ENCODE measurements at regions not wholly inside any gene's neighbourhood (a gene's known extent, or its start where the extent isn't known, plus 50 kb on each side); places are given as distances from the start of the nearest gene placed in this dataset.

DNA sequence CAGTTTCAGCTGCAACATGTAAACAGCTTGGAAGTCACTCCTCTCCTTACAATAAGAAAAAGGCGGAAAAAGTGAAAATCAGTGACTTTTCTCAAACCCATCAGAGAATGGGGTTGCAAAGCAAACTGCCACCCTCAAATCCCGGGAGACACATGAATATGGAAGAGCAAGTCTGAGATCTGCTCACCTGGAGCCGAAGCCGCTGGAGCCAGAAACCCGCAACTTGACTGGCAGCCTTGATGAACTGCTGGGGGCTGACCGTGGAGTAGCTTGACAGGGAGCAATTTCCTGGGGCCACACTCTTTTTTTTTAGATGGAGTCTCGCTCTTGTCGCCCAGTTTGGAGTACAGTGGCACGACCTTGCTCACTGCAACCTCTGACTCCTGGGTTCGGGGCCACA lies 208.2 kb downstream of the KIF26A start:
- DNase-seq, result no peak

DNA sequence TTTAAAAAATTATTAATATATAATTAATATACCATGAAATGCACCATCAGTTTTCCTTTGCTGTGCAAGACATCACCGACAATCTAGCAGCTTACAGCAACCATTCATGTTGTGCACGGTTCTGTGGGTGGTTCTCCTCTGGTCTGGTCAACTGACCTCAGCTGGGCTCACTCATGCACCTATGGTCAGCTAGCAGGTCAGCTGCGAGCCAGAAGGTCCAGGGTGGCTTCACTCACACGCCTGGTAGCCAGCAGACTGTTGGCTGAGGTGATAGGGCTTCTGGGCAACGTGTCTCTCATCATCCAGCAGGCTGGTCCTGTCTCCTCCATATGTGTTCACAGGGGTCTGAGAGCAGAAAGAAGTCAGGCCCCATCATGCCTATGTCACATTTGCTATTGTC lies 210.4 kb downstream of the KIF26A start:
- no peak for DNase-seq

DNA sequence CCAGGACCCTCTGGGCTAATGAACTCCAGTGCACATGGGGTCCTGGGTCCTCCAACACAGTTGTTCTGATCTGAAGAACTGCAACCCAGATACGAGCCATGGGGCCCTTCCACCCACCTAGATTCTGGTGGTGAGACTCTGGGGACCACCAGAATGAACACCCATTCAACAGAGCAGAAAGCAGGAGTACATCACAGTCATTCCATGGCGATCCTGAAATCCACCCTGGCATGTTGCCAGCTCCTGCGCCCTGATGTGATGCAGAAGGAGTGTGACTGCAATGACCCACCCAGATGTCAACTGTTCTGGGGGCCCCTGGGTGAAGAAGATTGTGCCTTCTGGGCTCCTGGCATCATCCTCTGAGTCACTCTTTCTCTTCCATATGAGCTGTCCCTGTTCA lies 211.6 kb downstream of the KIF26A start:
- no peak for DNase-seq

DNA sequence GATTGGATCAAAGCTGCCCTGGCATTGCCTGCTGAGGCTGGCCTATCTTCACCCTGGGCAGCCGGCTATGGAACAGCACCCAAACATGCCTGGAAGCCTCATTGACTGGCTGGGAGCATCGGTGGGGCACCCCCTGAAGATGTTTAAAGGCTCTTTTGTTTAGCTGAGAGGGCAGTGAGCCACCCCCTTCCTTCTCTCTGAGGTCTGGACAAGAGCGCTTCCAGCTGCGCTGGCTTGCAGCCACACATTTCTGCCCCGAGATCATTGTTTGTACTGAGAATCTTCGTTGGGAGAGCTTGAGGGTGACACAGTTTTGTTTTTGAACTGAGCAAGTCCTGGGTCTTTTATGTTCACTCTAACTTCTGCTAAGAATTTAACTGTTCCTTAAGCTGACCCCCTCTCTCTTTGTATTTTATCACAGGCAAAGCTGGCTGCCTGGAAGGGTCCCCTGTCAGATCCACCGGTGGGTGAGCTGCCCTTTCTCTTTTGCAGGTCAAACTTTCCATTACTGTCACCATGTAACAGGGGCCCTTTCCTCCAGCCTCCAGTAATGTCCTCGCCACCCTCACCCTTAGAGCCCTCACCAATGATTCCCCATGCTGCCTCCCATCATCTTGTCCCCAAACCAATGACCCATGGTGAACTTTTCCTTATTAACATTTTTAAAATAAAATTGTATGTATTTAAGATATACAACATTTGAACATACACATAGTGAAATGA lies 212.2 kb downstream of the KIF26A start:
- no peak for DNase-seq

DNA sequence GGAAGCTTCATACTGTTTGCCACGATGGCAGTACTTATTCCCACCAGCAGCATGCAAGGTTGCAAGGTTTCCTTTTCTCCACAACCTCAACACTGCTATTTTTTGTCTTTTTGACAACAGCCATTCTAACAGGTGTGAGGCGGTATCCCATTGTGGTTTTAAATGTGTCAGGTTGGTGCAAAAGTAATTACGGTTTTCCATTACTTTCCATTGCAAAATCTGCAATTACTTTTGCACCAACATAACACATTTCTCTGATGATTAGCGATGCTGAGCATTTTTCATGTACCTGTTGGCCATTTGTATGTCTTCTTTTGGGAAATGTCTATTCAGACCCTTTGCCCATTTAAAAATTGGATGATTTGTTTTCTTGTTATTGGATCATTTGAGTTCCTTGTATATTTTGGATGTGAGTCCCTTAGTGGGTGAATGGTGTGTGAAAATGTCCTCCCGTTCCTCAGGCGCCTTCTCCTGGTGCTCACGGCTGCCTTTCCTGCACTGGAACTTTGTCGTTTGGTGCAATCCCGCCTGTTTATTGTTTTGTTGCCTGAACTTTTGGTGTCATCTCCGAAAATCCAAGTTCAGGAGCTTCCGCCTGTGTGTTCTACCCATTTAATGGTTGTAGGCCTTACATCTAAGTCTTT lies 213.6 kb downstream of the KIF26A start:
- DNase-seq, result no peak

DNA sequence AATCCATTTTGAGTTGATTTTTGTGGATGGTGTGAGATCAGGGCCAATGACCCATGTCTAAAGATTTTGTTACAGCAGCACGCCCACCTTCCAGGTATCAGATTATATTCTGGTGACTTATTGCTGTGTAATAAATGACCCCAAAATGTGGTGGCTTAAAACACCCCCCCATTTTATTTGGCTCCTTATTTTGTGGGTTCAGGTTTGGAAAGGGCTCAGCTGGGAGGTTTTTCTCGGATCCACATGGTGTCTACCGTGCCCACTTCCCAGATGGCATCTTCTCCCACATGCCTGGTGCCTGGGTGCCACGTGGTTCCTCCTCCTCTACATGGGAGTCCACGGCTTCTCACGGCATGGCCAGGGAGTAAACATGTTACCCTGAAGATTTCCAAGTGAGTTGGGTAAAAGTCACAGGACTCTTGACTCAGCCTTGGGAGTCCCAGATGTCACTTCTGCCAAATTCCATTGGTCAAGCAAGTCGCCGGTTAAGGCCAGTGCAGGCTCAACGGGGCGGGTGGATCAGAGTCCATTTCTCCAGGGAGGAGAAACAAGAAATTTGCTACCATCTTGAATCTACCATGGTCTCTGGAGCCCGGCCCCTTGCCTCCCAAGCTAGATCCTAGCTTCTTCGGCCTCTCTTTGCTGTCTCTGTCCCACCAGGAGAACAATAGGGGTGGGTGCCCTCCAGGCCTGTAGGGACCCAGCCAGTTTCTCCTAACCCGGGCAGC lies 214.3 kb downstream of the KIF26A start:
- DNase-seq, result no peak

DNA sequence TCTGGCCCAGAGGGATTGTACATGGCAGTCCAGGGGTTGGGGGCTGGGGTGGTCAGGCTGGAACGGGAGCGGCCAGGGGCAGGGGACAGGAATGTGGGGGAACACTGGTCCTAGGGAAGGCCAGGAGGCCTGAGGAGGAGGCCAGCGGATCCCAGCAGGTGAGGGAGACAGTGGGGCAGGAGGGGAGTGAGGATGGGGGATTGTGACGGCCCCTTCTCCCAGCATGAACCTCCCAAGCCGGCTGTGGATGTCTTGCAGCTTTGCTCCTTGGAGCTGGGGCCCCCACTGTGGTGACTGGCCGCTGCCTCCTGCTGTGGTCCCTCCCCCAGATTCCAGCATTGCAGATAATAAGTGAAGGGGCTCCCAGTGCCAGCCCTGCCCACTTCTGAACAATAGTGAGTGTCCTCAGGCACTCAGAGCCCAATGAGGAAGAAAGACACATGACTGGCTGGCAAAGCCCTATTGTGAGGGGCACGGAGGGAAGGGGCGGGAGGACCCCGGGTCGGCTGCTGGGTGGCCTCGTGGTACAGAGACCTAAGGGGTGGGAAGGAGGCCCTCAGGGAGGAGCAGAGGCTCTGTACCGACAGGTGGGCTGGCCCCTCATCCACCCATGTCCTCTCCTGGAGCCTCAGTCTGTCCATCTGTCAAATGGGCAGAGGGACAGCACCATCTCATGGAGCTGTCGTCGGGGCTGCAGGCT lies 215.0 kb downstream of the KIF26A start:
- DNase-seq, result no peak

DNA sequence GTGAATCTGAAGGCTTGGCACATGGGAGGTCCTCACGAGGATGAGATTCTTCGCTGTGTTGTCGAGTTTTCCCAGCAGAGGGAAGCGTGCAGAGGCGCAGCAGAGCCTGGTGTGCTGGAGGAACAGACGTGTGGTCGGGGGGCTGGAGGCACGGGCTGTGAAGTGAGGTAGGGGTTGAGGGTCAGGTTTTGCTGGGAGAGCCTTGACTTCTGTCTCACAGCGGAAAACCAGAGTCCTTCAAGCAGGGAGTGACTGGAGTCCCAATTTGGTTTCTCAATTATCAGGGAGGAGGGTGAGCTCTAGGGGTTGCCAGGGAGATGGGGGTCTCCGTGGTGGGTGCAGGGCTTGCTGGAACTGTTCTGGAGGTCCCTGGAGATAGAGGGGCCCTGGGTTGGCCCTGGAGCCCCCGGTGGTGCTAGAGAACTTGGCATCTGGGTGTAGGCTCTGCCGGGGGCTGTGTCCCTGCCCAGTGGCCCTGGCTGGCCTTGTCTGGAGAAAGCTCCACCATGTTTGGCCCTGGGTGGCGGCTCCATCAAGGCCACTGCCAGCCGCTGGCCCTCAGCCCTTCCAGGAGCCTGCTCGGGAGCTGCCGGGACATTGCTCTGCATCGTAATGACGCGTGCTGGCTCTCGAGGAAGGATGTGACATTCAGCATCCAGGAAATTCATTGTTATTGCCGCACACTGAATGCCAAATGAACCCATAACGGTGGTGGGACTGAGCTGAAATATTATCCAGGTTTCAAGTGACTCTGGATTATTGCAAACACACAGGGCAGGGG lies 215.7 kb downstream of the KIF26A start:
- no peak for DNase-seq

DNA sequence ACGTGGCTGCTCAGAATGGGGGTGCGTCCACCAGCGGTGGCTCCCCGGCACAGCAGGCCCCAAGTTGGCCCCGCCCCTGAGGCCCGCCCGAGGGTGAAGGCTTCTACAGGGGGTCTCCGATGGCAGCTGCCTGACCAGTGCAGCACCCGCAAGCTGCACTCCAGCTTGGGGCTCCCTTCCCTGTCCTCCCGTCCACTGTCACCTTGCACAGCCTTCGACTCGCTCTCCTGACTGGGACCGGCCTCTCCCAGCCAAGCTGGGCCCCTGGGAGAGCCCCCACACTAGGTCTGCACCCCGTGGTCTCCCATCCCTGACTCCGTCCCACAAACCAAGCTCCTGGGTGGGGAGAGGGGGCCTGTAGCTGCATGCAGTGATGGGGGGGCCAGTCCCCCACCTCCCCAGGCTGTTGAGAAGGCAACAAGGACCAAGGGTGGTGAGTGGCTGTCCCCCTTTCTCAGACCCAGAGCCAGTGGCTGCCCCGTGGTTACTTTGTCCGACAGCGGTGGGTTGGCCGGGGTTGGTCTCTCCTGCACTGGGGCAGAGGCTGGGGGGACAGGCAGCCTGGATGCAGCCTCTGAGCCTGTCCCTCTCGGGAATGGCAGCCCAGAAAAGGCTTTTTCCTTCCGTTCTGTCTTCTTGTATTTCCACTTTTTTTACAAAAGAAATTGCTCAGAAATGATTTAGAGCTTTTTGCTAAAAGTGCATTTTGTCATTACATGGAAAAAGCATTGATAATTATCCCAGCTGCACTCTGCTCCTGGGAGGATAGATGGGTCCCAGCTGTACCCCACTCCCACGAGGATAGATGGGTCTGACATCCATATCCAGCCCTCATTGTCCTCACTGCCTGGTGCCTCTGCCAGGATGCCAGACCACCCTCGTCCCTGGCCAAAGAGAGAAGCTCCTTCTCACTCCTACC lies 217.0 kb downstream of the KIF26A start:
- no peak for DNase-seq

DNA sequence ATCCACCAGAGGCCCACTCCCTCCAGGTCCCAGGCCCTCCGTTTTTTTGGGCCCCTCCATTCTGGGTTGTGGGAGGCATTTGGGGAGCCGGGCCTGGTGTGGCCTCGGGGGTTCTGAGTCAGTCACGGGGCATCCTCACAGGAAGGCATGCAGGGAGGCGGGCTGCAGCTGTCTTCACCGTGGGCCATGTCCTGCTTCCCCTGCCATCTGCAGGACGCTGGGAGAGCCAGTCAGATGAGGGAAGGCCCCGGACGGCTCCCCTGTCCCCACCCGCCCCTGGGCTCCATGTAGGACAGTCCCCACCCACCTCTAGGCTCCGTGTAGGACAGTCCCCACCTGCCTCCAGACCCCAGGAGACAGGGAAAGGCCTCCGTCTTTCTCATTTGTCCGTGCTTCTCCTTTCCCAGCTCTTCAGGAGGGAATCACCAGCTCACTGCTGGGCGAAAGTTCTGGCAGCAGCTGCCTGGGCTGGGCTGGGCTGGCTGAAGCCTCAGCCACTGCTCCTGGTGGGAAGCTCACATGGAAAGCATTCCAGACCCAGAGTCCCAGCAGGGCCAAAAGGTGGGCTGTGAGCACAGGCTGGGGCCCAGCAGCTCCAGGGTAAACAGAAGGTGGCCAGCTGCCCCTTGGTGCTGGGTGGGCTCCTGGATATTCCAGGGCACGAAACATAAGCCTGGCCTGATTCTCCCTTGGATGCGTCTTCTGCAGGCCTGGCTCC lies 217.8 kb downstream of the KIF26A start:
- no peak for DNase-seq

DNA sequence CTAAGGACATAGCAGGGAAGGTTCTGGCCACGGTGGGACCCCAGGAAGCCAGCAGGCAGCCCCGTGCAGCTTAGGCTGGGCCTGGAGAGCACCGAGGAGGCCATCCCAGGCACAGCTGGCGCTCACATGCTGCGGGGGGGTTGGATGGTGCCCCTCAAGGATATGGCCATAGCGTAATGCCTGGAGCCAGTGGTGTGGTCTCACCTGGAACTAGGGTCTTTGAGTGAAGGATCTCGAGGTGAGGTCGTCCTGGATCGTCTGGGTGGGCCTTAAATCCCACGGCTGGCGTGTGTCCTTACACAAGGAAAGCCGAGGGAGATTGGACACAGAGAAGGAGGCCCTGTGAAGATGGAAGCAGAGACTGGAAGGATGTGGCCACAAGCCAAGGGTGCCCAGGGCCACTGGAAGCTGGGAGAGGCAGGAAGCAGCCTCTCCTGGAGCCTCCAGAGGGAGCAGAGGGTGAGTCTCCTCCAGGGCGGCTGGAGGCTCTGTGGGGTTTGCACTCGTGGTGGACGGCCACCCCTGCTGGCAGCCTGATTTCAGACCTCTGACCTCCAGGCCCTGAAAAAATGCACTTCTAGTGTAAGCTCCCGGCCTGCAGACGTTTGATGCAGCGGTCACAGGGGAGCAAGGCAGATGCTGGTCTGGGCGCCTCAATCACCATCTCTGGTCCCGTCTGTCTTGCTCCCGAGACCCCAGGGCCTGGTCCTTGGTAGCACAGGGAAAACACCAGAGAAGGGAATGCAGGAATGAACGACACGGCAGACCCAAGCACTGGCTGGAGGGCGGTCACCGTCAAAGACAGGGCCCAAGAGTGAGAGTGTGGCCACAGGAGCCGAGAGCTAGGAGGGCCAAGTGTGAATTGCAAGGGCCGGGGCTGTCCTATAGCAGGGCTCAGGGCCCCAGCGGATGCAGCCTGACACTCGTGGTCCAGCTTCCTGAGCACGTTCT lies 218.6 kb downstream of the KIF26A start:
- no peak for DNase-seq

DNA sequence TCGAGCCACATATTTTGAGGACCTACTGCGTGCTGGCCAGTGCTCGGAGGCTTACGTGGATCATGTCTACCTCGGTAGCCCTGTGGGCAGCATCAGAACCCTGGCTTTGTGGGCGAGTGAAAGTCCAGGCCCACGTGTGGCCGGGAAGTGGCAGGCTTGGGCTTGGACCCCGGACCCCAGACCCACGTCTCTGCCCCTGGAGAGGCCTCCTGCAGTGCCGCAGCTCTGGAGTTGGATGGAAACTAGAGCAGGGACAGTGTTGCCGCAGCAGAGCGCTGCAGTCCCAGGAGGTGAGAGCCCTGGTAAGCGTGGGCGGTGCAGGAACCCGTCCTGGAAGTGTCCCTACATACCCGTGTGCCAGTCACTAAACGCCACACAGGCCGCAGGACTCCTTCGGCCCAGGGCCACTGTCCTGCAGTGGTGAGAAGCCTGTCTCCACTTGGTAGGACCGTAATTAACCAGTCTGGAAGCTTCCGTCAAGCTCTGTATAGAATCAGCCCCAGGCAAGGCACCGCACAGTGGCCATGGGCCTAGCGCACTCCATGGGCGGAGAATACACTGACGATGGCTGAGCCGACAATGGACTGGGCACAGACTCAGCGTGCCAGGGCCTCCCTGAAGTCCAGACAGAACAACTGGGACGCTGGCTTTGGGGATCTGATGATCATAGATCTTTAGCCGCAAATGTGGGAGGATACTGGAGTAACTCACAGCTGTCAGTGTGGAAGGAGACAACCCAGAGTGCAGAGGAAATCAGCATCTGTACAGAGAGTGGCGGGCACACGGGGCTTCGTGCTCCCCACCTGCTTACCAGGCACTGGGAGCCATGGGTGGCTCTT lies 219.5 kb downstream of the KIF26A start:
- DNase-seq, result no peak

DNA sequence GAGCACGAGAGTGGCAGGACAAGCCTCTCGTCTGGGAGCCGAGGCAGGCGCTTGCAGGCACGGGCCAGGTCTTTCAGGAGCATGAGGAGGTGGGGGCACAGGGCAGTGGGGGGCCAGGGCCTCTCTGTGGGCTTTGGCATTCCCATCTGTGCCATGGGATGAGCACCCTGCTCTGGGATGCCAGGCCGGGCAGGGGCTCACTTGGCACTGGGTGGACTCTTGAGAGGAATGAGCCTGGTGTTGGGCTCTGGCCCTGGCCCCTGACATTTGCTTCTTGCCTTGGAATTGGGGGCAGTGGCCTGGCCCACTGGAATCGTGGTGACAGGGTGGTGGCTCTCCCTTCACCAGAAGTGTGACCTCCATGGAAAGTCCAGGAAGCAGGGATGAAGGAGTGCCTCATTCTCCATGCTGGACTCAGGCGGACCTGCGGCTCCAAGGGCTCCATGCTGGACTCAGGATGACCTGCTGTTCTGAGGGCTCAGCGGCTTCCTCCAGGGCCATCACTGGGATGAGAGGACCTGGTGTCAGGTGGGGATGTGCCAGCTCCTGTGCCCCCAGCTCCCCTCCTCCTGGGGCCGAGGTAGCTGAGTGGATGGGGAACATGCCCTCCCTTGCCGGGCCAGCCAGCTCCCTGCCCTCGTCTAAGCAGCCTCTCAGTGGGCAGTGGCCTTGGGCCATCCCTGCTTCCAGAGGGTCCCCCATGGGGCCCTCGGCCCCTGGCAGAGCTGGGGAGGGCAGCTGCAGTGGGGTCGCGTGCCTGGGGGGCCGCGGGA lies 220.3 kb downstream of the KIF26A start:
- no peak for DNase-seq

DNA sequence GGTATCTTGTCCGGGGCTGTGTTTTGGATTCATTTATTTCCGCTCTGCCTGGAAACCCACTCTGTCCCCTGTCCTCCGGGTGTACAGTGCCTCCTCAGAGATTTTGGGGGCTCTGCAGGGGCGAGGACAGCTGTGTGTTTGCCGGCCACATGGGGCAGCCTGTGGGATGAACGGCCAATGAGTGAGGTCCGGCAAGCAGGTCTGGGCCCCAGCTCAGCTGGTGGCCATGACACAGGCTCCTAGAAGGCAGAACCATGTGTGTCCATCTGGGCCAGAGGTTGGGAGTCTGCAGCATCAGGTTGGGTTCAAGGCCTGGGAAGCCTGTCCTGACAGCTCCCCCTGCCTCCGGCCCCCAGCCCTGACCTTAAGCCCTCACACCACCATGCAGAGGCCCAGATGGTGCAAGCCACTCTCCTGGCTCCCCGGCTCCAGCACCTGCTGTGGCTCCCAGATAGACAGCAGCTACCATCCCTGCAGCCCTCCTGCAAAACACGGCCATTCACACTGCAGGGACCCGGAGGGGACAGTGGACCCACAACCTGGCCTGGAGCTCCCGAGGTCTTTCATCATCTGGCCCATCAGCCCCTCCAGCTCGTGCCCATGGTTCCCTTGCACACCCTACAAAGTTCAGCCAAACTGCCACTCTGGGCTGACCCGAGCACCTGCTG lies 220.1 kb upstream of the C14orf180 start:
- no peak for DNase-seq

DNA sequence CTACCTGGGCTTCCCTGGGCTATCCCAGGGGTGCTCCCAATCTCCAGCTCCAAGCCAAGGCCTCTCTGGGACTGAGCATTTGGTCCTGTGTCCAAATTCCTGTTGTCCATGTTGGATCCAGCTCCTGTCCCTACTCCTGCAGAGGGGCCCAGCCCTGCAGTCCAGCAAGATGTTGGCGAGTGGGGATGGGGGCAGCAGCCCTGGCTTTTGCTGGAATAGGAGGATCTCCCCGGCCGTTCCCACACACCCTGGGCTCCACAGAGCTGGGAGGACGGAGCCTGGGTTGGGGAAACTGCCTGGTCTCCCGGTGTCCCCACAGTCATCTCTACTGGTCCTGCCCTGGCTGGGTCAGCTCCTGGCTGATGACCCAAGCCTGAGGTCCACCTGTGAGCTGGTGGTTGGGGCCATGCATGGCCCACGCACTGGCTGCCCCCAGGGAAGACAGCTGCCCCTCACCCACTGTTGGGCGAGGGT lies 219.6 kb upstream of the C14orf180 start:
- no peak for DNase-seq

DNA sequence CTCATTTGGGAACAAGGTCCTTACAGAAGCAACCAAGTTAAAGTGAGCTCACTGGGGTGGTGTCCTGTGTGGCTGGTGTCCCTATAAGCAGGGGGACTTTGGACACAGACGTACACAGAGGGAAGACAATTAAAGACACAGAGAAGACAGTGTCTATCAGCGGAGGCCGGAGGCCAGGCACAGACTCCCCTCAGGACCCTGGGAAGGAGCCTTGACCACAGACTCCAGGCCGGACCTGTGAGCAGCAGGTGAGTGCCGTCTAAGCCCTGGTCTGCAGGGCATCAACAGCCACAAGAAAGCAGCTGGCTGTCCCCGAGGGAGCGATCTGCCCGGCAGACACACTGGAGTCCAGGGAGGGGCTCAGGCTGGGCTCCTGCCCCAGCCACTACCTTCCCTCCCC lies 219.1 kb upstream of the C14orf180 start:
- DNase-seq, result no peak

DNA sequence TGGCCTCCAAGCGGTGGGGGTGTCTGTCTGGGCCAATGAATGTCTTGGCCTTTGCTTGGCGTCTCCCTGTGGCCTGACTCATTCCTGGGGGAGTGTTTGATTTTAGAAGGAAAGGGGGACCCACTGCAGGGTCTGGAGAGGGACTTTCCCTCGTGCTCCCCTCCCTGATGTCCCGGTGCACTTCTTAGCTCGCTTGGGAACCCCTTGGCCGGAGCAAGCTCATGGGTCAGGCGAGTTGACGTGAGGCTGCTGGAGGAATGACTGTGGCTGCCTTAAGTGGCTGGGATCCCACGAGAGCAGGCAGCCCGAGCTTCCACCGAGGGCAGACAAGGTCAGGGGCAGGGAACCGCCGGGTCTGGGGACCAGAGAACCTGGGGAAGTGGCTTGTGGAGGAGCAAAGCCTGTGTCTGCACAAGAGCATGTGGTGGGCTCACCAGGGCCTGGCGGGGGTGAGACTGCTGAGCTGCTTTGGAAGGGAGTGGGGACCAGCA lies 218.4 kb upstream of the C14orf180 start:
- DNase-seq, result no peak
